ENCODE measurements at regions not wholly inside any gene's neighbourhood (a gene's known extent, or its start where the extent isn't known, plus 50 kb on each side); places are given as distances from the start of the nearest gene placed in this dataset.

- no peak for TF ChIP-seq POLR2AphosphoS5 (IDR thresholded peaks at IDR 0.05; ENCODE audit: low read depth, low read length)
- TF ChIP-seq, protein P1, sequence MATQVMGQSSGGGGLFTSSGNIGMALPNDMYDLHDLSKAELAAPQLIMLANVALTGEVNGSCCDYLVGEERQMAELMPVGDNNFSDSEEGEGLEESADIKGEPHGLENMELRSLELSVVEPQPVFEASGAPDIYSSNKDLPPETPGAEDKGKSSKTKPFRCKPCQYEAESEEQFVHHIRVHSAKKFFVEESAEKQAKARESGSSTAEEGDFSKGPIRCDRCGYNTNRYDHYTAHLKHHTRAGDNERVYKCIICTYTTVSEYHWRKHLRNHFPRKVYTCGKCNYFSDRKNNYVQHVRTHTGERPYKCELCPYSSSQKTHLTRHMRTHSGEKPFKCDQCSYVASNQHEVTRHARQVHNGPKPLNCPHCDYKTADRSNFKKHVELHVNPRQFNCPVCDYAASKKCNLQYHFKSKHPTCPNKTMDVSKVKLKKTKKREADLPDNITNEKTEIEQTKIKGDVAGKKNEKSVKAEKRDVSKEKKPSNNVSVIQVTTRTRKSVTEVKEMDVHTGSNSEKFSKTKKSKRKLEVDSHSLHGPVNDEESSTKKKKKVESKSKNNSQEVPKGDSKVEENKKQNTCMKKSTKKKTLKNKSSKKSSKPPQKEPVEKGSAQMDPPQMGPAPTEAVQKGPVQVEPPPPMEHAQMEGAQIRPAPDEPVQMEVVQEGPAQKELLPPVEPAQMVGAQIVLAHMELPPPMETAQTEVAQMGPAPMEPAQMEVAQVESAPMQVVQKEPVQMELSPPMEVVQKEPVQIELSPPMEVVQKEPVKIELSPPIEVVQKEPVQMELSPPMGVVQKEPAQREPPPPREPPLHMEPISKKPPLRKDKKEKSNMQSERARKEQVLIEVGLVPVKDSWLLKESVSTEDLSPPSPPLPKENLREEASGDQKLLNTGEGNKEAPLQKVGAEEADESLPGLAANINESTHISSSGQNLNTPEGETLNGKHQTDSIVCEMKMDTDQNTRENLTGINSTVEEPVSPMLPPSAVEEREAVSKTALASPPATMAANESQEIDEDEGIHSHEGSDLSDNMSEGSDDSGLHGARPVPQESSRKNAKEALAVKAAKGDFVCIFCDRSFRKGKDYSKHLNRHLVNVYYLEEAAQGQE (IDR thresholded peaks at IDR 0.05; ENCODE audit: insufficient read depth in 1 of 2, low read depth in 2 of 2, low read length in 2 of 2), result no peak
These were observed 237.9 kb downstream of the HAUS1 start for GRCh38 chr18:46341986-46342525.

Measured in PFSK-1 (cell line).